ENCODE measurements at regions not wholly inside any gene's neighbourhood (a gene's known extent, or its start where the extent isn't known, plus 50 kb on each side); places are given as distances from the start of the nearest gene placed in this dataset.

- DNase-seq (ENCODE audit: low read depth, low spot score): no peak
Observed at GRCh38 chr20:50392138-50392866, 117.9 kb upstream of the PTPN1 start.

GRCh38 chr20:50393242-50393641 lies 116.9 kb upstream of the PTPN1 start:
- DNase-seq (ENCODE audit: low read depth, low spot score): no peak

GRCh38 chr20:50393990-50394561 lies 116.1 kb upstream of the PTPN1 start:
- no peak for DNase-seq (ENCODE audit: low read depth, low spot score)

- no peak for DNase-seq (ENCODE audit: low read depth, low spot score)
Observed at GRCh38 chr20:50394569-50394968, 115.6 kb upstream of the PTPN1 start.

- DNase-seq (ENCODE audit: low read depth, low spot score): peak; percentile 40
Observed at GRCh38 chr20:50395251-50395729, 114.9 kb upstream of the PTPN1 start.

GRCh38 chr20:50395914-50396488 lies 114.2 kb upstream of the PTPN1 start:
- no peak for DNase-seq (ENCODE audit: low read depth, low spot score)

- DNase-seq (ENCODE audit: low read depth, low spot score): no peak
Observed at GRCh38 chr20:50396623-50397022, 113.6 kb upstream of the PTPN1 start.

GRCh38 chr20:50397058-50397457 lies 113.1 kb upstream of the PTPN1 start:
- no peak for DNase-seq (ENCODE audit: low read depth, low spot score)

GRCh38 chr20:50398064-50398463 lies 112.1 kb upstream of the PTPN1 start:
- DNase-seq (ENCODE audit: low read depth, low spot score): no peak

- no peak for DNase-seq (ENCODE audit: low read depth, low spot score)
Observed at GRCh38 chr20:50398471-50398820, 111.7 kb upstream of the PTPN1 start.

- peak; percentile 67 for DNase-seq (ENCODE audit: low read depth, low spot score)
Observed at GRCh38 chr20:50398821-50399554, 111.2 kb upstream of the PTPN1 start.

GRCh38 chr20:50399555-50399916 lies 110.6 kb upstream of the PTPN1 start:
- DNase-seq (ENCODE audit: low read depth, low spot score): no peak

GRCh38 chr20:50399917-50400704 lies 110.1 kb upstream of the PTPN1 start:
- no peak for DNase-seq (ENCODE audit: low read depth, low spot score)

- no peak for DNase-seq (ENCODE audit: low read depth, low spot score)
Observed at GRCh38 chr20:50400705-50401586, 109.2 kb upstream of the PTPN1 start.

- DNase-seq (ENCODE audit: low read depth, low spot score): no peak
Observed at GRCh38 chr20:50401587-50402418, 108.4 kb upstream of the PTPN1 start.

GRCh38 chr20:50403565-50404418 lies 106.4 kb upstream of the PTPN1 start:
- DNase-seq (ENCODE audit: low read depth, low spot score): peak; percentile 43

- DNase-seq (ENCODE audit: low read depth, low spot score): no peak
Observed at GRCh38 chr20:50404419-50405234, 105.6 kb upstream of the PTPN1 start.

Data from astrocyte of the hippocampus (primary cell).